ENCODE measurements at regions not wholly inside any gene's neighbourhood (a gene's known extent, or its start where the extent isn't known, plus 50 kb on each side); places are given as distances from the start of the nearest gene placed in this dataset.

GRCh38 chr3:152729906-152730305, 105.0 kb upstream of the P2RY1 start:
- no peak overlapping the region for H3K23ac ChIP-seq (ENCODE audit: insufficient read length, low read depth, low read length)
- H3K79me2 ChIP-seq (ENCODE audit: insufficient read depth, low read length), result no peaks in the 10 kb centered on the region
- Mint-ChIP-seq H3K9me3 (no peaks in the 10 kb centered on the region), H3K27ac (no peak overlapping the region), H3K4me3 (no peak overlapping the region), H3K27me3 (ENCODE audit: low read depth) (no peaks in the 10 kb centered on the region), H3K36me3 (ENCODE audit: insufficient read depth in 1 of 3, low read depth in 3 of 3) (no peaks in the 10 kb centered on the region), H3K4me1 (no peaks in the 10 kb centered on the region; a peak in 1 of 4 replicates)
- no peak overlapping the region for H3K9ac ChIP-seq (ENCODE audit: extremely low read depth, insufficient read length, low read length)
- H2BK120ac ChIP-seq (ENCODE audit: low read depth, low read length, poor library complexity, severe bottlenecking), result no peak overlapping the region
- H3K18ac ChIP-seq (ENCODE audit: insufficient read length, low read depth, low read length), result no peak overlapping the region
- DNase-seq, result no peak
- no CpG with 5 or more reads among the region's 5 CpGs for WGBS (ENCODE audit: extremely low coverage, insufficient read length, low lambda C conversion rate)
- no peaks in the 10 kb centered on the region for H3K27me3 ChIP-seq (ENCODE audit: insufficient read depth, low read length)
- H4K20me1 ChIP-seq (ENCODE audit: control insufficient read depth, insufficient read depth, insufficient read length), result no peaks in the 10 kb centered on the region
- H4K91ac ChIP-seq (ENCODE audit: insufficient read length, low read depth, low read length), result no peak overlapping the region
- H2AFZ ChIP-seq (ENCODE audit: low read length), result no peak overlapping the region
- H3K27ac ChIP-seq (ENCODE audit: insufficient read length, low read depth, low read length), result no peak overlapping the region
- H2BK5ac ChIP-seq (ENCODE audit: insufficient read length, low read length), result no peak overlapping the region
- no peak overlapping the region for H3T11ph ChIP-seq (ENCODE audit: low read length)
- H2BK12ac ChIP-seq (ENCODE audit: insufficient read length, low read depth, low read length), result no peak overlapping the region
- H3K4me1 ChIP-seq (ENCODE audit: insufficient read depth, low read length), result no peaks in the 10 kb centered on the region
- no peak overlapping the region for H2BK20ac ChIP-seq (ENCODE audit: low read depth, low read length, poor library complexity, severe bottlenecking)
- no peak overlapping the region for H3K4me2 ChIP-seq (ENCODE audit: insufficient read depth, insufficient read length, low read length)
- no peak overlapping the region for H4K5ac ChIP-seq (ENCODE audit: insufficient read length, low read depth, low read length)
- no peak overlapping the region for H4K8ac ChIP-seq (replicated peaks; ENCODE audit: insufficient read length, low read depth, low read length)
- no peak for TF ChIP-seq CTCF (conservative IDR thresholded peaks at IDR 0.05)
- no peak overlapping the region for H3K56ac ChIP-seq (ENCODE audit: insufficient read length, low read depth, low read length)
- no peaks in the 10 kb centered on the region for H3K79me1 ChIP-seq (ENCODE audit: insufficient read depth, low read depth, low read length, poor library complexity, severe bottlenecking)
- H2AK5ac ChIP-seq (ENCODE audit: insufficient read length, low read length), result no peak overlapping the region
- H3K14ac ChIP-seq (ENCODE audit: insufficient read depth, low read length), result no peak overlapping the region
- no peak overlapping the region for H2BK15ac ChIP-seq (ENCODE audit: low read depth, low read length)
- H3K4ac ChIP-seq (ENCODE audit: low read depth, low read length), result no peak overlapping the region
- no peaks in the 10 kb centered on the region for H3K23me2 ChIP-seq (ENCODE audit: insufficient read length, low read depth, low read length, poor library complexity, severe bottlenecking)
- no peaks in the 10 kb centered on the region for H3K9me3 ChIP-seq (ENCODE audit: control insufficient read depth, low read depth, low read length)

All from H9 (cell line).